ENCODE measurements at regions not wholly inside any gene's neighbourhood (a gene's known extent, or its start where the extent isn't known, plus 50 kb on each side); places are given as distances from the start of the nearest gene placed in this dataset.

GRCh38 chr6:23202207-23202606 is 632.8 kb downstream of the HDGFL1 start:
- DNase-seq (ENCODE audit: low spot score) = no peak

- no peak for DNase-seq (ENCODE audit: low spot score)
These were observed 643.0 kb downstream of the HDGFL1 start for GRCh38 chr6:23212398-23212797.

GRCh38 chr6:23213193-23213592 is 643.8 kb downstream of the HDGFL1 start:
- no peak for DNase-seq (ENCODE audit: low spot score)

- no peak for DNase-seq (ENCODE audit: low spot score)
These were observed 644.3 kb downstream of the HDGFL1 start for GRCh38 chr6:23213651-23214050.

- DNase-seq (ENCODE audit: low spot score) = no peak
These were observed 649.4 kb downstream of the HDGFL1 start for GRCh38 chr6:23218751-23219150.

- DNase-seq (ENCODE audit: low spot score) = no peak
These were observed 653.4 kb downstream of the HDGFL1 start for GRCh38 chr6:23222724-23223123.

GRCh38 chr6:23224540-23224939 is 655.2 kb downstream of the HDGFL1 start:
- no peak for DNase-seq (ENCODE audit: low spot score)

- no peak for DNase-seq (ENCODE audit: low spot score)
These were observed 659.2 kb downstream of the HDGFL1 start for GRCh38 chr6:23228439-23229024.

- no peak for DNase-seq (ENCODE audit: low spot score)
These were observed 674.5 kb downstream of the HDGFL1 start for GRCh38 chr6:23243854-23244253.

- no peak for DNase-seq (ENCODE audit: low spot score)
These were observed 674.9 kb downstream of the HDGFL1 start for GRCh38 chr6:23244300-23244699.

GRCh38 chr6:23245572-23245971 is 676.2 kb downstream of the HDGFL1 start:
- no peak for DNase-seq (ENCODE audit: low spot score)

GRCh38 chr6:23246896-23247295 is 677.5 kb downstream of the HDGFL1 start:
- no peak for DNase-seq (ENCODE audit: low spot score)

GRCh38 chr6:23250556-23250955 is 681.2 kb downstream of the HDGFL1 start:
- no peak for DNase-seq (ENCODE audit: low spot score)

GRCh38 chr6:23262864-23263263 is 693.5 kb downstream of the HDGFL1 start:
- DNase-seq (ENCODE audit: low spot score) = no peak

GRCh38 chr6:23265270-23265669 is 695.9 kb downstream of the HDGFL1 start:
- no peak for DNase-seq (ENCODE audit: low spot score)

GRCh38 chr6:23266536-23266935 is 697.2 kb downstream of the HDGFL1 start:
- DNase-seq (ENCODE audit: low spot score) = no peak

- DNase-seq (ENCODE audit: low spot score) = no peak
These were observed 698.3 kb downstream of the HDGFL1 start for GRCh38 chr6:23267651-23268050.

GRCh38 chr6:23268348-23268747 is 699.0 kb downstream of the HDGFL1 start:
- DNase-seq (ENCODE audit: low spot score) = no peak

- no peak for DNase-seq (ENCODE audit: low spot score)
These were observed 700.1 kb downstream of the HDGFL1 start for GRCh38 chr6:23269436-23269835.

GRCh38 chr6:23272536-23272935 is 703.2 kb downstream of the HDGFL1 start:
- DNase-seq (ENCODE audit: low spot score) = no peak

GRCh38 chr6:23277521-23278179 is 708.3 kb downstream of the HDGFL1 start:
- DNase-seq (ENCODE audit: low spot score) = no peak

- DNase-seq (ENCODE audit: low spot score) = no peak
These were observed 708.8 kb downstream of the HDGFL1 start for GRCh38 chr6:23278180-23278532.

- no peak for DNase-seq (ENCODE audit: low spot score)
These were observed 711.1 kb downstream of the HDGFL1 start for GRCh38 chr6:23280437-23280836.
